MCF 10A (cell line): ENCODE measurements at regions not wholly inside any gene's neighbourhood (a gene's known extent, or its start where the extent isn't known, plus 50 kb on each side); places are given as distances from the start of the nearest gene placed in this dataset.

Experiments used
- BruUV-seq: library from RNA; stranded (reverse); fragments of 400-500 nt; replicated peaks from 2 replicates; lab custom pipeline; 2021; lab: Mats Ljungman, UMichigan
- CTCF ChIA-PET: fragments of 300-600 bp; sonication (Branson Sonifier 250); formaldehyde crosslinking; extraction: SDS; loops from one replicate; lab custom pipeline; 2021; ENCODE audit warnings: antibody characterized with exemption, inconsistent platforms; lab: Yijun Ruan, JAX
- POLR2A ChIA-PET: fragments of 300-600, 350-650 bp; sonication (Branson Sonifier 250); formaldehyde crosslinking; extraction: SDS; loops from one replicate; lab custom pipeline; 2020; ENCODE audit warnings: antibody characterized with exemption, inconsistent platforms; lab: Yijun Ruan, JAX
- DNase-seq: peaks from one replicate; pipeline ENCODE4 v3.0.0-alpha.2; 2018; ENCODE audit not compliant: unreplicated experiment
- H3K27ac Mint-ChIP-seq: one replicate; pipeline ENCODE4 v1.8.0; 2022; ENCODE audit warnings: mild to moderate bottlenecking, low read depth, mixed read lengths; ENCODE audit not compliant: unreplicated experiment
- H3K27me3 Mint-ChIP-seq: one replicate; pipeline ENCODE4 v1.8.0; 2022; ENCODE audit warnings: mixed read lengths; ENCODE audit not compliant: insufficient read depth, unreplicated experiment
- H3K36me3 Mint-ChIP-seq: one replicate; pipeline ENCODE4 v1.8.0; 2022; ENCODE audit warnings: mild to moderate bottlenecking, moderate library complexity, mixed read lengths; ENCODE audit not compliant: insufficient read depth, unreplicated experiment
- H3K4me1 Mint-ChIP-seq: one replicate; pipeline ENCODE4 v1.8.0; 2022; ENCODE audit warnings: mixed read lengths; ENCODE audit not compliant: insufficient read depth, unreplicated experiment
- H3K4me3 Mint-ChIP-seq: one replicate; pipeline ENCODE4 v1.8.0; 2022; ENCODE audit warnings: mild to moderate bottlenecking, moderate library complexity, mixed read lengths; ENCODE audit not compliant: unreplicated experiment
- H3K9me3 Mint-ChIP-seq: one replicate; pipeline ENCODE4 v1.8.0; 2022; ENCODE audit warnings: mixed read lengths; ENCODE audit not compliant: unreplicated experiment
- intact Hi-C: fragments of 100-400 bp; cut with micrococcal nuclease; formaldehyde crosslinking; loops from 2 replicates; pipeline ENCODE4 v1.14.1; 2022
- TF ChIP-seq, protein P1 (sequence below): fragments of 200-600 bp; IDR thresholded peaks from one replicate; pipeline ENCODE4 v1.8.0; 2022; ENCODE audit warnings: antibody characterized with exemption, mild to moderate bottlenecking; ENCODE audit not compliant: unreplicated experiment

DNA sequence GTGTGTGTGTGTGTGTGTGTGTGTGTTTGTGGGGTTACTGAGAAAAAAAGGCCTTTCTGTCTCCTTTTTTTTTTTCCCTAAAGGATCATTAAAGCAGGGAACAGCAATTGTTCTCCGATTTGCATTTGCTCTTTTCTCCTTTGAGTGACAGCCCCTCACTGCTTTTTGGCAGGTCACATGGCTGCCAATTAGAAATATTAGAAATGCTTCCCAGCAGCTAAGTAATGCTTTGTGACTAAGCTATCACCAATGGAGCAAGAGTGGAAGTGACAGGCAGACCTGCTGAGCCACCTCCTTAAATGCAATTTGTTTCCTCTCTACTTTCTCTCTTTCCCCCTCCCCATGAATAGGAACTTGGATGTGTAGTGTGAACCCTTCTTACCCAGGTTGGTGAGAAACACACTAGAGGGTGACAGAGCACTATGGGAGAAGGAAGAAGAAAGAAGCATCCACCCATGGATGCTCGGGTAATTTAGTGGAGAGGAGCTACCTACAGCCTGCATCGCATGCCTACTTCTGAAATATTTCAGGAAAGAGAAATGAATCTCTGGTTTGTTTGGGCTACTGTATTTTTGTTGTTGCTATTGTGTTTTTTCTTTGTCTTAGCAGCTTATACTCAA is 165.2 kb upstream of the PDZRN3 start:
- DNase-seq: no peak
- H3K4me3 Mint-ChIP-seq: no peak overlapping the region
- no TSS peak for BruUV-seq
- no peaks in the 10 kb centered on the region for H3K9me3 Mint-ChIP-seq
- ChIA-PET CTCF (interaction anchor here (0.6 to 1.7 kb wide), 3 partner anchors 44 to 113 kb away, joined by 3 to 12 read pairs (median 4); no protein-coding TSS in a partner anchor), POLR2A (interaction anchor here (0.8 kb wide), 1 partner anchor 19 kb away, joined by 3 read pairs; no protein-coding TSS in a partner anchor)
- H3K27me3 Mint-ChIP-seq: no peaks in the 10 kb centered on the region
- intact Hi-C loops: no loop called here
- no peak overlapping the region for H3K27ac Mint-ChIP-seq
- TF ChIP-seq, protein P1, sequence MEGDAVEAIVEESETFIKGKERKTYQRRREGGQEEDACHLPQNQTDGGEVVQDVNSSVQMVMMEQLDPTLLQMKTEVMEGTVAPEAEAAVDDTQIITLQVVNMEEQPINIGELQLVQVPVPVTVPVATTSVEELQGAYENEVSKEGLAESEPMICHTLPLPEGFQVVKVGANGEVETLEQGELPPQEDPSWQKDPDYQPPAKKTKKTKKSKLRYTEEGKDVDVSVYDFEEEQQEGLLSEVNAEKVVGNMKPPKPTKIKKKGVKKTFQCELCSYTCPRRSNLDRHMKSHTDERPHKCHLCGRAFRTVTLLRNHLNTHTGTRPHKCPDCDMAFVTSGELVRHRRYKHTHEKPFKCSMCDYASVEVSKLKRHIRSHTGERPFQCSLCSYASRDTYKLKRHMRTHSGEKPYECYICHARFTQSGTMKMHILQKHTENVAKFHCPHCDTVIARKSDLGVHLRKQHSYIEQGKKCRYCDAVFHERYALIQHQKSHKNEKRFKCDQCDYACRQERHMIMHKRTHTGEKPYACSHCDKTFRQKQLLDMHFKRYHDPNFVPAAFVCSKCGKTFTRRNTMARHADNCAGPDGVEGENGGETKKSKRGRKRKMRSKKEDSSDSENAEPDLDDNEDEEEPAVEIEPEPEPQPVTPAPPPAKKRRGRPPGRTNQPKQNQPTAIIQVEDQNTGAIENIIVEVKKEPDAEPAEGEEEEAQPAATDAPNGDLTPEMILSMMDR: no peak
- no peaks in the 10 kb centered on the region for H3K36me3 Mint-ChIP-seq
- peaks cover 17% of the 10 kb centered on the region for H3K4me1 Mint-ChIP-seq

DNA sequence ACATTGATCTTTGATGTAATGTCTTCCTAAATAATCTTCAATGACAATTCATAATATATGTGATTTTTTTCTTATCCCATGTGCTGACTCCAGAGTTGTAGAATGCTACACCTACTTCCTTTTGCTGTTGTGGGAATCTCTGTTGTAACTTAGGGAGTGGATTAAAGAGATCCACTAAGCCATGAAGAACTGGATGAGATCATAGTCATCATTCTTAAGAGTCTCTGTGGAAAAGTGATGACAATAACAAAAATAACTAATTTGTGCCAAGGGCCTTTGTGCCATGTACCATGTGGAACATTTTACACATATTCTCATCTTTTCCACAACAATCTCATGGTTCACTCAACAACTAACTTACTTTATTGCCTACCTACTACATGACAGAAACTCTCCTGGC is 162.9 kb upstream of the PDZRN3 start:
- intact Hi-C loops: no loop called here
- no TSS peak for BruUV-seq
- no peaks in the 10 kb centered on the region for H3K9me3 Mint-ChIP-seq

DNA sequence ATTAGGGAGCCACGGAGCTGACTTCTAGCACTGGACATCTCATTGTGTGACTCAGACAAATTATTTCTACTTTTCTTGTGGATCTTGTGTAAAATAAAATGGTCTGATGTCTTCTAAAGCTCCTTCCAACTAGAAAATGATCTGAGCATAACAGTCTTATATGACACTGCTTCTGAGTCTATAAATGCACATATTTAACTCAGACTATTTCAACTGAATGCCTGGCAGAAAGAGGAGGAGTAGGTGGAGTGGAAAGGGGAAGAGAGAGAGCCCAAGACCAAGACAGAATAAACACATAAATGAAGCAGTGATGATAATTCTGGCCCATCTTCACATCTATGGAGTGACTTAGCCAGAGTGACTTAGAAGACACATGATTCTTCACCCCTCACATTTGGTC is 162.3 kb upstream of the PDZRN3 start:
- POLR2A ChIA-PET: no interaction called here
- no TSS peak for BruUV-seq
- CTCF ChIA-PET: interaction anchor here (0.7 kb wide), 1 partner anchor 105 kb away, joined by 4 read pairs; no protein-coding TSS in a partner anchor
- Mint-ChIP-seq H3K9me3 (no peaks in the 10 kb centered on the region), H3K4me3 (no peak overlapping the region), H3K27ac (peak overlapping the region; percentile 1), H3K4me1 (peaks cover 21% of the 10 kb centered on the region), H3K27me3 (no peaks in the 10 kb centered on the region), H3K36me3 (no peaks in the 10 kb centered on the region)
- no peak for DNase-seq
- intact Hi-C loops: no loop called here
- TF ChIP-seq, protein P1: no peak

More for the DNA sequence above, 162.9 kb upstream of the PDZRN3 start:
- no peak overlapping the region for H3K4me3 Mint-ChIP-seq
- POLR2A ChIA-PET: no interaction called here
- TF ChIP-seq, protein P1: no peak
- no peaks in the 10 kb centered on the region for H3K36me3 Mint-ChIP-seq
- CTCF ChIA-PET: no interaction called here
- no peaks in the 10 kb centered on the region for H3K27me3 Mint-ChIP-seq
- H3K27ac Mint-ChIP-seq: no peak overlapping the region
- no peak for DNase-seq
- peaks cover 21% of the 10 kb centered on the region for H3K4me1 Mint-ChIP-seq

DNA sequence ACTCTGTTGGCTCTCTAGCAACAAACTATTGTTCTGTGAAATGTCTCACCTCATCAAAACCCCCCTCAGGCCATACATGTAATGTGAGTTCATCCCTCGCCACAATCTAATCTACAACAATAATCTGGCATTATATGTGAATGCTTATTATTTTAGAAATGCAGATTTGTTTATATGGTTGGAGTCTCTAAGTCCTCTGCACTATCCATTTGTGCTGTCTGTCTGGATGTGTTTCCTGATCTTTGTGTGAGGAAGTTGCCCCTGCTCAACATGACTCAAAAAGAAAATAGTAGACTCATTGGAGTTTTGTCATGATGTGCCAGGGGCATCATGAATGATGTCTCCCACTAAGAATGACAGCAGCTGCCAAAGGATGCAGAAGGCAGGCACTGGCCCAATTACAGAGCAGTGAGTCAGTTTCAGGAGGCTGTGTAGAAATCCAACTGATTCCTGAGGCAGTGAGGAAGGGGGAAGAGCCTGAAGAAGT is 161.6 kb upstream of the PDZRN3 start:
- CTCF ChIA-PET: interaction anchor here (0.7 kb wide), 1 partner anchor 105 kb away, joined by 4 read pairs; no protein-coding TSS in a partner anchor
- TF ChIP-seq, protein P1: no peak
- peaks cover 21% of the 10 kb centered on the region for H3K4me1 Mint-ChIP-seq
- H3K36me3 Mint-ChIP-seq: no peaks in the 10 kb centered on the region
- POLR2A ChIA-PET: no interaction called here
- DNase-seq: peak; percentile 86
- no TSS peak for BruUV-seq
- H3K27ac Mint-ChIP-seq: peak overlapping the region; percentile 1
- intact Hi-C loops: no loop called here
- H3K27me3 Mint-ChIP-seq: no peaks in the 10 kb centered on the region
- no peak overlapping the region for H3K4me3 Mint-ChIP-seq
- no peaks in the 10 kb centered on the region for H3K9me3 Mint-ChIP-seq
